ENCODE measurements at regions not wholly inside any gene's neighbourhood (a gene's known extent, or its start where the extent isn't known, plus 50 kb on each side); places are given as distances from the start of the nearest gene placed in this dataset.

DNA sequence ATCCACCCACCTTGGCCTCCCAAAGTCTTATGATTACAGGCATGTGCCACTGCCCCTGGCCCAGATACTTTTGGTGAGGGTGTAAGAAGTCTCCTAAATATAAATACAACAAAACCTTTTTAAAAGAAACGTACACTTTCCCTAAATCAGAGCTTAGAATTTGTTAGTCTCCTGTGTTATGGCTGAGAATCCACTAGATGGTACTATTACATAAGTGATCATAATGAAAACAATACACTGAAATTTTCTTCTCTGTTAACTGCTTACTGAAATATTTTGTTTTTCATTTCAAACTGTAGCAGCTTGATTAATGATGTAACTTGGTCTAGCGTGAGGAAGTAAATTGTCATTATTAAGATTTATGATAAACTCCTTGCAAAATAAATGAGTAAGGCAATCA is 74.8 kb upstream of the FAM98A start:
- H3K18ac ChIP-seq (ENCODE audit: low read length): no peak overlapping the region
- no peak overlapping the region for H2AK5ac ChIP-seq (ENCODE audit: low read length)
- no peaks in the 10 kb centered on the region for H3K36me3 ChIP-seq (ENCODE audit: control insufficient read depth, insufficient read depth, low read length)
- no peaks in the 10 kb centered on the region for H3K79me2 ChIP-seq (ENCODE audit: control insufficient read depth, insufficient read depth, low read length)
- no peak overlapping the region for H3K56ac ChIP-seq (ENCODE audit: low read length)
- H3K4me2 ChIP-seq (ENCODE audit: low read length): no peak overlapping the region
- no peak overlapping the region for H2BK15ac ChIP-seq (replicated peaks; ENCODE audit: low read depth)
- no peak overlapping the region for H3K23ac ChIP-seq (ENCODE audit: low read length)
- H3K4ac ChIP-seq (ENCODE audit: low read depth, low read length): no peak overlapping the region
- no peak overlapping the region for H4K8ac ChIP-seq (ENCODE audit: low read depth, low read length)
- DNase-seq: peak; percentile 11
- H3K27me3 ChIP-seq (ENCODE audit: insufficient read depth, low read length, poor library complexity): peaks cover 3% of the 10 kb centered on the region
- no peak overlapping the region for H3K27ac ChIP-seq (ENCODE audit: low read depth, low read length)
- no peaks in the 10 kb centered on the region for H3K79me1 ChIP-seq (ENCODE audit: low read length)
- no peak overlapping the region for H2BK120ac ChIP-seq (ENCODE audit: low read depth, low read length)
- no CpG with 5 or more reads among the region's 2 CpGs for WGBS (ENCODE audit: extremely low coverage, insufficient coverage, low lambda C conversion rate)
- no peaks in the 10 kb centered on the region for H3K4me1 ChIP-seq (ENCODE audit: control insufficient read depth, low read depth, low read length)
- no peak overlapping the region for H3K9ac ChIP-seq (ENCODE audit: low read length)
- H3K4me3 ChIP-seq (ENCODE audit: low read length): no peak overlapping the region
- no peak overlapping the region for H2BK5ac ChIP-seq (ENCODE audit: low read length)
- H4K5ac ChIP-seq (ENCODE audit: low read length): no peak overlapping the region

DNA sequence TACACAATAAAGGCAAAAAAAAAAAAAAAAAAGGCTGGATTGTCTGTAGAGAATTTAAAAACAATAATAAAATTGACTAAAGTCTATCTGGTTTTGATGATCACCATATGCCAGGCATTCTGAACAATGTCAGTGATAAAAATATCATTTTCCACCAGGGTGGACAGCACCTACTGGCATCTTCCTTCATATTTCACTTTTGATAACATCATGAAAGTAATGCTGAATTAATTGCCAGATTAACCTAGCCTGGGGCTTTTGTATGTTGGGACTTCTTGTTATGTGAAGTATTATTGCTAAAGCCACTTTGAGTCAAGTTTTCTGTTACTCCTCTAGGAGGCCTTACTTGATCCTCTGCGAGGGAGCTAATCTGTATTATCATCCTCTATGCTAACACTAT is 73.8 kb upstream of the FAM98A start:
- Histone ChIP-seq H2BK5ac (ENCODE audit: low read length) (no peak overlapping the region), H3K9ac (ENCODE audit: low read length) (no peak overlapping the region), H3K4me3 (ENCODE audit: low read length) (no peak overlapping the region), H3K4me1 (ENCODE audit: control insufficient read depth, low read depth, low read length) (no peaks in the 10 kb centered on the region), H3K27me3 (ENCODE audit: insufficient read depth, low read length, poor library complexity) (peaks cover 3% of the 10 kb centered on the region), H3K18ac (ENCODE audit: low read length) (no peak overlapping the region), H2BK15ac (replicated peaks; ENCODE audit: low read depth) (no peak overlapping the region), H4K5ac (ENCODE audit: low read length) (no peak overlapping the region), H3K79me2 (ENCODE audit: control insufficient read depth, insufficient read depth, low read length) (no peaks in the 10 kb centered on the region), H3K27ac (ENCODE audit: low read depth, low read length) (no peak overlapping the region), H3K4ac (ENCODE audit: low read depth, low read length) (no peak overlapping the region), H3K23ac (ENCODE audit: low read length) (no peak overlapping the region), H3K4me2 (ENCODE audit: low read length) (no peak overlapping the region), H4K8ac (ENCODE audit: low read depth, low read length) (no peak overlapping the region), H3K36me3 (ENCODE audit: control insufficient read depth, insufficient read depth, low read length) (no peaks in the 10 kb centered on the region), H2AK5ac (ENCODE audit: low read length) (no peak overlapping the region), H3K79me1 (ENCODE audit: low read length) (no peaks in the 10 kb centered on the region), H3K56ac (ENCODE audit: low read length) (no peak overlapping the region), H2BK120ac (ENCODE audit: low read depth, low read length) (no peak overlapping the region)
- no CpG with 5 or more reads among the region's 1 CpG for WGBS (ENCODE audit: extremely low coverage, insufficient coverage, low lambda C conversion rate)
- no peak for DNase-seq

DNA sequence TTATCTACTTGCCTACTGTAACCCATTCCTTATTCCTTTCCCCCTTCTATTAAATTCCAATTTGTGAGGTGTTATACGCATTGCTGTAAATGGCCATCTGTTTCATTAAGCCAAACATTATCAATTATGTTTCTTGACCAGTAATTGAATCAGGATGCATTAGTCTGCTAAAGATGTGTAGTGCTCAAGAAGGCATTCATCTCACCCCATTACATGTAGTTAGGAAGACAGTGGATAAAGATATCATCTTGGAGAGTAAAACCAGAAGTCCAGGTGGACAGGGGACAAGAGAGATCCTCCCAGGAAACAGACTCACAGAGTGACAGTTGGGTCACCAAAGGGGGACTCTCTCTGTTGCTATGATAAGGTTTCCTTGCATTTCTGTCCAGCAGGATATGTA is 73.3 kb upstream of the FAM98A start:
- Histone ChIP-seq H3K36me3 (ENCODE audit: control insufficient read depth, insufficient read depth, low read length) (no peaks in the 10 kb centered on the region), H3K4me2 (ENCODE audit: low read length) (no peak overlapping the region), H3K18ac (ENCODE audit: low read length) (no peak overlapping the region), H3K79me2 (ENCODE audit: control insufficient read depth, insufficient read depth, low read length) (no peaks in the 10 kb centered on the region), H3K27ac (ENCODE audit: low read depth, low read length) (no peak overlapping the region), H2BK120ac (ENCODE audit: low read depth, low read length) (no peak overlapping the region), H3K79me1 (ENCODE audit: low read length) (no peaks in the 10 kb centered on the region), H3K4me1 (ENCODE audit: control insufficient read depth, low read depth, low read length) (no peaks in the 10 kb centered on the region), H4K8ac (ENCODE audit: low read depth, low read length) (no peak overlapping the region), H3K27me3 (ENCODE audit: insufficient read depth, low read length, poor library complexity) (peaks cover 3% of the 10 kb centered on the region), H3K9ac (ENCODE audit: low read length) (no peak overlapping the region), H3K23ac (ENCODE audit: low read length) (no peak overlapping the region), H2AK5ac (ENCODE audit: low read length) (no peak overlapping the region), H2BK5ac (ENCODE audit: low read length) (no peak overlapping the region), H3K4ac (ENCODE audit: low read depth, low read length) (no peak overlapping the region), H2BK15ac (replicated peaks; ENCODE audit: low read depth) (no peak overlapping the region), H3K4me3 (ENCODE audit: low read length) (no peak overlapping the region), H4K5ac (ENCODE audit: low read length) (no peak overlapping the region), H3K56ac (ENCODE audit: low read length) (no peak overlapping the region)
- WGBS (ENCODE audit: extremely low coverage, insufficient coverage, low lambda C conversion rate): no CpG with 5 or more reads among the region's 1 CpG
- DNase-seq: no peak

GRCh38 chr2:33671198-33671597 is 72.1 kb upstream of the FAM98A start:
- no peak overlapping the region for H3K4ac ChIP-seq (ENCODE audit: low read depth, low read length)
- H3K4me2 ChIP-seq (ENCODE audit: low read length): no peak overlapping the region
- no peak overlapping the region for H2BK120ac ChIP-seq (ENCODE audit: low read depth, low read length)
- no peaks in the 10 kb centered on the region for H3K79me1 ChIP-seq (ENCODE audit: low read length)
- H3K36me3 ChIP-seq (ENCODE audit: control insufficient read depth, insufficient read depth, low read length): no peaks in the 10 kb centered on the region
- no peak overlapping the region for H3K4me3 ChIP-seq (ENCODE audit: low read length)
- H3K27me3 ChIP-seq (ENCODE audit: insufficient read depth, low read length, poor library complexity): peaks cover 3% of the 10 kb centered on the region
- H4K8ac ChIP-seq (ENCODE audit: low read depth, low read length): no peak overlapping the region
- no CpG with 5 or more reads among the region's 2 CpGs for WGBS (ENCODE audit: extremely low coverage, insufficient coverage, low lambda C conversion rate)
- DNase-seq: no peak
- H3K56ac ChIP-seq (ENCODE audit: low read length): no peak overlapping the region
- H3K18ac ChIP-seq (ENCODE audit: low read length): no peak overlapping the region
- no peak overlapping the region for H4K5ac ChIP-seq (ENCODE audit: low read length)
- no peak overlapping the region for H2AK5ac ChIP-seq (ENCODE audit: low read length)
- no peak overlapping the region for H3K23ac ChIP-seq (ENCODE audit: low read length)
- H2BK5ac ChIP-seq (ENCODE audit: low read length): no peak overlapping the region
- H3K79me2 ChIP-seq (ENCODE audit: control insufficient read depth, insufficient read depth, low read length): no peaks in the 10 kb centered on the region
- no peaks in the 10 kb centered on the region for H3K4me1 ChIP-seq (ENCODE audit: control insufficient read depth, low read depth, low read length)
- H3K27ac ChIP-seq (ENCODE audit: low read depth, low read length): no peak overlapping the region
- H2BK15ac ChIP-seq (replicated peaks; ENCODE audit: low read depth): no peak overlapping the region
- no peak overlapping the region for H3K9ac ChIP-seq (ENCODE audit: low read length)

- H2BK5ac ChIP-seq (ENCODE audit: low read length): no peak overlapping the region
- no peak overlapping the region for H3K4ac ChIP-seq (ENCODE audit: low read depth, low read length)
- H3K36me3 ChIP-seq (ENCODE audit: control insufficient read depth, insufficient read depth, low read length): no peaks in the 10 kb centered on the region
- no peak overlapping the region for H4K8ac ChIP-seq (ENCODE audit: low read depth, low read length)
- H4K5ac ChIP-seq (ENCODE audit: low read length): no peak overlapping the region
- H3K4me2 ChIP-seq (ENCODE audit: low read length): no peak overlapping the region
- no peaks in the 10 kb centered on the region for H3K79me2 ChIP-seq (ENCODE audit: control insufficient read depth, insufficient read depth, low read length)
- H3K79me1 ChIP-seq (ENCODE audit: low read length): no peaks in the 10 kb centered on the region
- H3K27me3 ChIP-seq (ENCODE audit: insufficient read depth, low read length, poor library complexity): peaks cover 3% of the 10 kb centered on the region
- no peak overlapping the region for H2BK120ac ChIP-seq (ENCODE audit: low read depth, low read length)
- no peak overlapping the region for H3K9ac ChIP-seq (ENCODE audit: low read length)
- H3K27ac ChIP-seq (ENCODE audit: low read depth, low read length): no peak overlapping the region
- no peak overlapping the region for H3K4me3 ChIP-seq (ENCODE audit: low read length)
- no CpG with 5 or more reads among the region's 4 CpGs for WGBS (ENCODE audit: extremely low coverage, insufficient coverage, low lambda C conversion rate)
- H3K4me1 ChIP-seq (ENCODE audit: control insufficient read depth, low read depth, low read length): no peaks in the 10 kb centered on the region
- H3K56ac ChIP-seq (ENCODE audit: low read length): no peak overlapping the region
- peak; percentile 79 for DNase-seq
- no peak overlapping the region for H3K23ac ChIP-seq (ENCODE audit: low read length)
- H2AK5ac ChIP-seq (ENCODE audit: low read length): no peak overlapping the region
- no peak overlapping the region for H2BK15ac ChIP-seq (replicated peaks; ENCODE audit: low read depth)
- no peak overlapping the region for H3K18ac ChIP-seq (ENCODE audit: low read length)
Measured at GRCh38 chr2:33670392-33670937, 71.4 kb upstream of the FAM98A start.

DNA sequence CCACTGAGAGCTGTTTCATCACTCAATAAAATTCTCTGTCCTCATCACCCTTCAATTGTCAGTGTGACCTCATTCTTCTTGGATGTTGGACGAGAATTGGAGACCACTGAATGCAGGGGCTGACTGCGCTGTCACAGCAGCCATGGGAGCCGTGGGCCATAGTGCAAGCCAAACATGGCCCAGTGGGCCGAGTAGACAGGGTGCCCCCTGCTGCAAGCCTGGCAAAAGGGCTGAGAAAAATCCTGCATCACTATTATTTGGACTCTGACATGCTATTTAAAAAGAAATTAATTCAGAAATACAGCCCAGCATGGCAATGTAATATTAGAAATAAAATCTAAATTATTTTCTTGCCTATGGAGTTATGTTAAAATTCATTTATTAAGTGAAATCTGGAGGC is 67.8 kb upstream of the FAM98A start:
- no peak overlapping the region for H3K9ac ChIP-seq (ENCODE audit: low read length)
- no peak overlapping the region for H3K4me3 ChIP-seq (ENCODE audit: low read length)
- H3K4ac ChIP-seq (ENCODE audit: low read depth, low read length): no peak overlapping the region
- no peak overlapping the region for H4K5ac ChIP-seq (ENCODE audit: low read length)
- H3K4me2 ChIP-seq (ENCODE audit: low read length): no peak overlapping the region
- H2BK5ac ChIP-seq (ENCODE audit: low read length): no peak overlapping the region
- no peak overlapping the region for H3K23ac ChIP-seq (ENCODE audit: low read length)
- H3K18ac ChIP-seq (ENCODE audit: low read length): no peak overlapping the region
- H3K4me1 ChIP-seq (ENCODE audit: control insufficient read depth, low read depth, low read length): no peaks in the 10 kb centered on the region
- no peak overlapping the region for H4K8ac ChIP-seq (ENCODE audit: low read depth, low read length)
- no peaks in the 10 kb centered on the region for H3K36me3 ChIP-seq (ENCODE audit: control insufficient read depth, insufficient read depth, low read length)
- no peak overlapping the region for H2AK5ac ChIP-seq (ENCODE audit: low read length)
- H2BK15ac ChIP-seq (replicated peaks; ENCODE audit: low read depth): no peak overlapping the region
- H3K27ac ChIP-seq (ENCODE audit: low read depth, low read length): no peak overlapping the region
- no peak overlapping the region for H3K56ac ChIP-seq (ENCODE audit: low read length)
- H3K79me2 ChIP-seq (ENCODE audit: control insufficient read depth, insufficient read depth, low read length): no peaks in the 10 kb centered on the region
- H2BK120ac ChIP-seq (ENCODE audit: low read depth, low read length): no peak overlapping the region
- no peaks in the 10 kb centered on the region for H3K79me1 ChIP-seq (ENCODE audit: low read length)
- no CpG with 5 or more reads among the region's 4 CpGs for WGBS (ENCODE audit: extremely low coverage, insufficient coverage, low lambda C conversion rate)
- DNase-seq: no peak
- H3K27me3 ChIP-seq (ENCODE audit: insufficient read depth, low read length, poor library complexity): peaks cover 3% of the 10 kb centered on the region
